ENCODE measurements at regions not wholly inside any gene's neighbourhood (a gene's known extent, or its start where the extent isn't known, plus 50 kb on each side); places are given as distances from the start of the nearest gene placed in this dataset.

- TF ChIP-seq CTCF (IDR thresholded peaks at IDR 0.05), result no peak
- intact Hi-C loops (cut with DNase I; ENCODE audit: low total_unique reads) (no loop called here), in situ Hi-C loops (cut with MboI; ENCODE audit: low pct_ligation_motif_present in 1 of 4, low pct_unique_long_range_greater_than_20kb in 1 of 4, low sequenced_read_pairs in 3 of 4) (no loop called here)
- Histone ChIP-seq H3K27ac (no peak overlapping the region), H3K4me1 (no peaks in the 10 kb centered on the region), H3K27me3 (no peaks in the 10 kb centered on the region), H3K4me3 (no peak overlapping the region), H3K36me3 (no peaks in the 10 kb centered on the region), H3K9me3 (no peaks in the 10 kb centered on the region)
- 23% methylated on average over 1 of the region's 1 CpG; no CpG with 5 or more reads in 1 of the 2 donors for WGBS, 2 donors (ENCODE audit: low coverage in 1 of 2)
- DNase-seq, result no peak
Observed at GRCh38 chr1:166271151-166271538, 104.3 kb upstream of the FAM78B start.

- Histone ChIP-seq H3K27ac (no peak overlapping the region), H3K27me3 (no peaks in the 10 kb centered on the region), H3K36me3 (no peaks in the 10 kb centered on the region), H3K4me3 (no peak overlapping the region), H3K4me1 (no peaks in the 10 kb centered on the region), H3K9me3 (no peaks in the 10 kb centered on the region)
- intact Hi-C loops (cut with DNase I; ENCODE audit: low total_unique reads), result no loop called here
- WGBS, 2 donors (ENCODE audit: low coverage in 1 of 2), result 78 to 88% methylated on average over 1 of the region's 1 CpG
- no peak for DNase-seq
- TF ChIP-seq POLR2AphosphoS5 (IDR thresholded peaks at IDR 0.05) (no peak), POLR2A (IDR thresholded peaks at IDR 0.05) (no peak), EP300 (IDR thresholded peaks at IDR 0.05; ENCODE audit: low read depth) (no peak), CTCF (IDR thresholded peaks at IDR 0.05) (no peak)
- in situ Hi-C loops (cut with MboI; ENCODE audit: low pct_ligation_motif_present in 1 of 4, low pct_unique_long_range_greater_than_20kb in 1 of 4, low sequenced_read_pairs in 3 of 4), result no loop called here
Observed at GRCh38 chr1:166272155-166272554, 105.4 kb upstream of the FAM78B start.

- no peak for DNase-seq
- in situ Hi-C loops (cut with MboI; ENCODE audit: low pct_ligation_motif_present in 1 of 4, low pct_unique_long_range_greater_than_20kb in 1 of 4, low sequenced_read_pairs in 3 of 4), result no loop called here
- Histone ChIP-seq H3K27ac (no peak overlapping the region), H3K27me3 (no peaks in the 10 kb centered on the region), H3K4me3 (no peak overlapping the region), H3K36me3 (no peaks in the 10 kb centered on the region), H3K9me3 (no peaks in the 10 kb centered on the region), H3K4me1 (no peaks in the 10 kb centered on the region)
- no peak for TF ChIP-seq EP300 (IDR thresholded peaks at IDR 0.05; ENCODE audit: low read depth)
- TF ChIP-seq CTCF (IDR thresholded peaks at IDR 0.05), result no peak
- no peak for TF ChIP-seq POLR2AphosphoS5 (IDR thresholded peaks at IDR 0.05)
- TF ChIP-seq POLR2A (IDR thresholded peaks at IDR 0.05), result no peak
- intact Hi-C loops (cut with DNase I; ENCODE audit: low total_unique reads), result no loop called here
Observed at GRCh38 chr1:166272851-166273250, 106.0 kb upstream of the FAM78B start.

- no peak overlapping the region for H3K4me3 ChIP-seq
- DNase-seq, result no peak
- WGBS, 2 donors (ENCODE audit: low coverage in 1 of 2), result 41 to 51% methylated on average over 5 to 6 of the region's 6 CpGs
- in situ Hi-C loops (cut with MboI; ENCODE audit: low pct_ligation_motif_present in 1 of 4, low pct_unique_long_range_greater_than_20kb in 1 of 4, low sequenced_read_pairs in 3 of 4) (no loop called here), intact Hi-C loops (cut with DNase I; ENCODE audit: low total_unique reads) (no loop called here)
- H3K9me3 ChIP-seq, result no peaks in the 10 kb centered on the region
- no peak overlapping the region for H3K27ac ChIP-seq
- no peaks in the 10 kb centered on the region for H3K27me3 ChIP-seq
- H3K36me3 ChIP-seq, result no peaks in the 10 kb centered on the region
- TF ChIP-seq POLR2A (IDR thresholded peaks at IDR 0.05) (no peak), CTCF (IDR thresholded peaks at IDR 0.05) (no peak), EP300 (IDR thresholded peaks at IDR 0.05; ENCODE audit: low read depth) (no peak), POLR2AphosphoS5 (IDR thresholded peaks at IDR 0.05) (no peak)
- no peaks in the 10 kb centered on the region for H3K4me1 ChIP-seq
Observed at GRCh38 chr1:166273618-166274017, 106.8 kb upstream of the FAM78B start.

All from transverse colon (tissue), 4 donors.